Tibial artery (tissue), 4 donors: ENCODE measurements at regions not wholly inside any gene's neighbourhood (a gene's known extent, or its start where the extent isn't known, plus 50 kb on each side); places are given as distances from the start of the nearest gene placed in this dataset.

Experiments used
- DNase-seq, 2 donors: peaks; one replicate each; pipeline ENCODE4 v3.0.0-alpha.2; 2019
- H3K27ac ChIP-seq, 2 donors: fragments of 200-600 bp; sonication (generic) in 1 of 2; 1 replicate in 1 of 2; 2 replicates in 1 of 2; pipeline ENCODE4 v1.5.1; 2018 to 2019; ENCODE audit warnings: mild to moderate bottlenecking in 1 of 2
- H3K27me3 ChIP-seq, 2 donors: fragments of 200-600 bp; sonication (generic) in 1 of 2; one replicate each; pipeline versions ENCODE4 v1.5.1 to v1.6.0; 2016 to 2019
- H3K36me3 ChIP-seq, 3 donors: fragments of 200-600 bp; sonication (generic) in 2 of 3; one replicate each; pipeline ENCODE4 v1.5.1; 2016 to 2019; ENCODE audit warnings: mild to moderate bottlenecking in 2 of 3
- H3K4me1 ChIP-seq, 4 donors: fragments of 200-600 bp; sonication (generic) in 2 of 4; 1 replicate in 3 of 4; 2 replicates in 1 of 4; pipeline ENCODE4 v1.5.1; 2016 to 2019
- H3K4me3 ChIP-seq, 2 donors: fragments of 200-600 bp; sonication (generic) in 1 of 2; 1 replicate in 1 of 2; 2 replicates in 1 of 2; pipeline ENCODE4 v1.5.1; 2018 to 2019; ENCODE audit warnings: mild to moderate bottlenecking in 2 of 2
- H3K9me3 ChIP-seq, 3 donors: fragments of 200-600 bp; sonication (generic) in 1 of 3; one replicate each; pipeline ENCODE4 v1.5.1; 2016 to 2019
- CTCF ChIP-seq, 2 experiments: fragments of 200-600 bp in 1 of 2; fragments of 450-650 bp in 1 of 2; IDR thresholded peaks; one replicate each; pipeline ENCODE4 v1.5.1; 2017 to 2019; ENCODE audit warnings: antibody characterized with exemption in 2 of 2, mild to moderate bottlenecking in 1 of 2, moderate library complexity in 1 of 2
- intact Hi-C: fragments of 100-400 bp; cut with DNase I; formaldehyde crosslinking; loops from one replicate; pipeline ENCODE4 v1.15.0; 2023; ENCODE audit warnings: low total_unique reads

GRCh38 chr13:31027136-31027535 is 94.7 kb downstream of the TEX26 start:
- intact Hi-C loops, result no loop called here
- H3K27ac ChIP-seq, result no peak overlapping the region

More at GRCh38 chr13:31027136-31027535, 94.7 kb downstream of the TEX26 start:
- H3K4me3 ChIP-seq, result no peak overlapping the region
- DNase-seq, result no peak
- no peaks in the 10 kb centered on the region for H3K4me1 ChIP-seq
- no peaks in the 10 kb centered on the region for H3K9me3 ChIP-seq
- TF ChIP-seq CTCF (IDR thresholded peaks at IDR 0.05), result no peak
- H3K27me3 ChIP-seq, result no peaks in the 10 kb centered on the region
- no peaks in the 10 kb centered on the region for H3K36me3 ChIP-seq
